Vagina (tissue), 2 donors: ENCODE measurements at regions not wholly inside any gene's neighbourhood (a gene's known extent, or its start where the extent isn't known, plus 50 kb on each side); places are given as distances from the start of the nearest gene placed in this dataset.

Source experiments
- CTCF ChIP-seq, 3 experiments: fragments of 450-650 bp in 2 of 3; fragments of 200-600 bp in 1 of 3; sonication (generic) in 1 of 3; IDR thresholded peaks; one replicate each; pipeline ENCODE4 v1.5.1; 2017 to 2019; ENCODE audit warnings: antibody characterized with exemption in 3 of 3, mild to moderate bottlenecking in 2 of 3, moderate library complexity in 2 of 3
- POLR2A ChIP-seq, 2 donors: fragments of 450-650 bp; IDR thresholded peaks; one replicate each; pipeline ENCODE4 v1.6.1; 2017; ENCODE audit warnings: antibody characterized with exemption in 2 of 2, mild to moderate bottlenecking in 2 of 2, moderate library complexity in 2 of 2
- POLR2AphosphoS5 ChIP-seq, 2 donors: sonication (generic); formaldehyde crosslinking; IDR thresholded peaks; one replicate each; pipeline ENCODE4 v1.9.0; 2017; ENCODE audit warnings: antibody characterized with exemption in 2 of 2, mild to moderate bottlenecking in 2 of 2, low read depth in 1 of 2; ENCODE audit not compliant: insufficient read depth in 1 of 2

DNA sequence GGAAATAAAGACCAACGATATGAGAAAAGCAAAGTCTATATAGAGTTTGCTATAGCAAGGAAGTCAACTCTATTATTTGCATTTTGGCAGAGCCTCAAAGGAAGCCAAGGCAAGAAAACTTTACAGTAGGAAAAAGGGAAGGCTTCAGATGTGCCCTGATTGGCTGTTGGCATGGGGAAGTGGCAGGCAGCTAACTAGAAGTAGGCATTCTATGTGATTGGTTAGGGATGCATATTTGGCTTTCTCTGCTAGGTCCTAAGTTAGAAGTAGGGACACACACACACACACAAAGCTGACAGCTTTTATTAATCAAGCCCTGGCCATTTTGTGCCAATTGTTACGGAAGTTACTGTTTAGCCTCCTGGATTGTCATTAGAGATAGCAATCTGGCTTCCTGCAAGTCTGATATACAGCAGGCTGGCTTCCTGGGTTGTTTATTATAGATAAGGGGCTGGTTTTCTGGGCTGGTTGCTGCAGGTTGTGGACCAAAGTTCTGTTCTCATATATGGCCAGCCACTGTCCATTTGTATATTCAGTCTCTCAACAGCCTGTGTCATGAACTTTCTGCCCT, 308.1 kb upstream of the GRAMD2B start:
- no peak for TF ChIP-seq CTCF (IDR thresholded peaks at IDR 0.05)
- no peak for TF ChIP-seq POLR2A (IDR thresholded peaks at IDR 0.05)
- no peak for TF ChIP-seq POLR2AphosphoS5 (IDR thresholded peaks at IDR 0.05; ENCODE audit: insufficient read depth in 1 of 2, low read depth in 1 of 2)
